ENCODE measurements at regions not wholly inside any gene's neighbourhood (a gene's known extent, or its start where the extent isn't known, plus 50 kb on each side); places are given as distances from the start of the nearest gene placed in this dataset.

GRCh38 chr22:49160261-49161001 lies 667.2 kb downstream of the BRD1 start:
- no peak overlapping the region for H3K4me3 ChIP-seq
- H3K27ac ChIP-seq = no peak overlapping the region
- H3K9me3 ChIP-seq (ENCODE audit: low read depth) = no peaks in the 10 kb centered on the region
- DNase-seq (ENCODE audit: low read depth in 1 of 2, low spot score in 1 of 2) = no peak
- no peak for TF ChIP-seq CTCF (IDR thresholded peaks at IDR 0.05; ENCODE audit: low read depth, low read length)
- no peaks in the 10 kb centered on the region for H3K36me3 ChIP-seq
- no peaks in the 10 kb centered on the region for H3K27me3 ChIP-seq
- no peaks in the 10 kb centered on the region for H3K4me1 ChIP-seq (ENCODE audit: low read depth)

GRCh38 chr22:49159711-49160110 lies 668.0 kb downstream of the BRD1 start:
- Histone ChIP-seq H3K27ac (no peak overlapping the region), H3K36me3 (no peaks in the 10 kb centered on the region), H3K9me3 (ENCODE audit: low read depth) (no peaks in the 10 kb centered on the region), H3K4me1 (ENCODE audit: low read depth) (no peaks in the 10 kb centered on the region), H3K27me3 (no peaks in the 10 kb centered on the region), H3K4me3 (no peak overlapping the region)
- DNase-seq (ENCODE audit: low read depth in 1 of 2, low spot score in 1 of 2) = no peak
- TF ChIP-seq CTCF (IDR thresholded peaks at IDR 0.05; ENCODE audit: low read depth, low read length) = no peak

GRCh38 chr22:49158741-49159564 lies 668.7 kb downstream of the BRD1 start:
- Histone ChIP-seq H3K36me3 (no peaks in the 10 kb centered on the region), H3K9me3 (ENCODE audit: low read depth) (no peaks in the 10 kb centered on the region), H3K27ac (no peak overlapping the region), H3K4me3 (no peak overlapping the region), H3K4me1 (ENCODE audit: low read depth) (no peaks in the 10 kb centered on the region), H3K27me3 (no peaks in the 10 kb centered on the region)
- no peak for TF ChIP-seq CTCF (IDR thresholded peaks at IDR 0.05; ENCODE audit: low read depth, low read length)
- DNase-seq (ENCODE audit: low read depth in 1 of 2, low spot score in 1 of 2) = no peak

GRCh38 chr22:49157529-49158339 lies 669.9 kb downstream of the BRD1 start:
- H3K36me3 ChIP-seq = no peaks in the 10 kb centered on the region
- no peaks in the 10 kb centered on the region for H3K9me3 ChIP-seq (ENCODE audit: low read depth)
- H3K4me1 ChIP-seq (ENCODE audit: low read depth) = no peaks in the 10 kb centered on the region
- TF ChIP-seq CTCF (IDR thresholded peaks at IDR 0.05; ENCODE audit: low read depth, low read length) = no peak
- no peak overlapping the region for H3K4me3 ChIP-seq
- no peaks in the 10 kb centered on the region for H3K27me3 ChIP-seq
- DNase-seq (ENCODE audit: low read depth in 1 of 2, low spot score in 1 of 2) = no peak
- no peak overlapping the region for H3K27ac ChIP-seq

GRCh38 chr22:49156662-49157285 lies 670.9 kb downstream of the BRD1 start:
- no peak for DNase-seq (ENCODE audit: low read depth in 1 of 2, low spot score in 1 of 2)
- peaks cover 6% of the 10 kb centered on the region for H3K4me1 ChIP-seq (ENCODE audit: low read depth)
- no peak for TF ChIP-seq CTCF (IDR thresholded peaks at IDR 0.05; ENCODE audit: low read depth, low read length)
- no peak overlapping the region for H3K27ac ChIP-seq
- H3K9me3 ChIP-seq (ENCODE audit: low read depth) = no peaks in the 10 kb centered on the region
- H3K4me3 ChIP-seq = no peak overlapping the region
- no peaks in the 10 kb centered on the region for H3K27me3 ChIP-seq
- H3K36me3 ChIP-seq = no peaks in the 10 kb centered on the region
